ENCODE measurements at regions not wholly inside any gene's neighbourhood (a gene's known extent, or its start where the extent isn't known, plus 50 kb on each side); places are given as distances from the start of the nearest gene placed in this dataset.

GRCh38 chr3:72307438-72308115 is 522.6 kb upstream of the PROK2 start:
- Histone ChIP-seq H2AK5ac (ENCODE audit: low read length) (no peak overlapping the region), H3K4me1 (ENCODE audit: control insufficient read depth, low read depth, low read length) (peaks cover 5% of the 10 kb centered on the region), H2BK5ac (ENCODE audit: low read length) (no peak overlapping the region), H3K56ac (ENCODE audit: low read length) (no peak overlapping the region), H3K23ac (ENCODE audit: low read length) (no peak overlapping the region), H3K79me1 (ENCODE audit: low read length) (no peaks in the 10 kb centered on the region), H3K36me3 (ENCODE audit: control insufficient read depth, insufficient read depth, low read length) (no peaks in the 10 kb centered on the region), H3K9ac (ENCODE audit: low read length) (no peak overlapping the region), H3K18ac (ENCODE audit: low read length) (no peak overlapping the region), H3K27me3 (ENCODE audit: insufficient read depth, low read length, poor library complexity) (no peaks in the 10 kb centered on the region), H4K8ac (ENCODE audit: low read depth, low read length) (no peak overlapping the region), H3K27ac (ENCODE audit: low read depth, low read length) (no peak overlapping the region), H3K79me2 (ENCODE audit: control insufficient read depth, insufficient read depth, low read length) (no peaks in the 10 kb centered on the region), H2BK120ac (ENCODE audit: low read depth, low read length) (no peak overlapping the region), H3K4ac (ENCODE audit: low read depth, low read length) (no peak overlapping the region), H4K5ac (ENCODE audit: low read length) (no peak overlapping the region), H3K4me2 (ENCODE audit: low read length) (no peak overlapping the region), H3K4me3 (ENCODE audit: low read length) (no peak overlapping the region), H2BK15ac (replicated peaks; ENCODE audit: low read depth) (no peak overlapping the region)
- WGBS (ENCODE audit: extremely low coverage, insufficient coverage, low lambda C conversion rate) = no CpG with 5 or more reads among the region's 7 CpGs
- DNase-seq = no peak

- Histone ChIP-seq H3K23ac (ENCODE audit: low read length) (no peak overlapping the region), H3K79me2 (ENCODE audit: control insufficient read depth, insufficient read depth, low read length) (no peaks in the 10 kb centered on the region), H3K4ac (ENCODE audit: low read depth, low read length) (no peak overlapping the region), H2BK15ac (replicated peaks; ENCODE audit: low read depth) (no peak overlapping the region), H2AK5ac (ENCODE audit: low read length) (no peak overlapping the region), H3K4me3 (ENCODE audit: low read length) (no peak overlapping the region), H4K5ac (ENCODE audit: low read length) (no peak overlapping the region), H3K18ac (ENCODE audit: low read length) (no peak overlapping the region), H3K36me3 (ENCODE audit: control insufficient read depth, insufficient read depth, low read length) (no peaks in the 10 kb centered on the region), H2BK5ac (ENCODE audit: low read length) (no peak overlapping the region), H3K79me1 (ENCODE audit: low read length) (no peaks in the 10 kb centered on the region), H2BK120ac (ENCODE audit: low read depth, low read length) (no peak overlapping the region), H3K9ac (ENCODE audit: low read length) (no peak overlapping the region), H3K4me1 (ENCODE audit: control insufficient read depth, low read depth, low read length) (peaks cover 5% of the 10 kb centered on the region), H3K27me3 (ENCODE audit: insufficient read depth, low read length, poor library complexity) (no peaks in the 10 kb centered on the region), H3K56ac (ENCODE audit: low read length) (no peak overlapping the region), H3K4me2 (ENCODE audit: low read length) (no peak overlapping the region), H4K8ac (ENCODE audit: low read depth, low read length) (no peak overlapping the region), H3K27ac (ENCODE audit: low read depth, low read length) (no peak overlapping the region)
- peak; percentile 85 for DNase-seq
- WGBS (ENCODE audit: extremely low coverage, insufficient coverage, low lambda C conversion rate) = no CpG with 5 or more reads among the region's 9 CpGs
These were observed 521.9 kb upstream of the PROK2 start for GRCh38 chr3:72306800-72307341.

GRCh38 chr3:72303926-72304325 is 519.0 kb upstream of the PROK2 start:
- Histone ChIP-seq H2BK5ac (ENCODE audit: low read length) (peak overlapping the region; percentile 36), H2BK15ac (replicated peaks; ENCODE audit: low read depth) (no peak overlapping the region), H3K4me1 (ENCODE audit: control insufficient read depth, low read depth, low read length) (peaks cover 5% of the 10 kb centered on the region), H3K18ac (ENCODE audit: low read length) (no peak overlapping the region), H2AK5ac (ENCODE audit: low read length) (no peak overlapping the region), H3K79me1 (ENCODE audit: low read length) (no peaks in the 10 kb centered on the region), H3K23ac (ENCODE audit: low read length) (no peak overlapping the region), H3K4ac (ENCODE audit: low read depth, low read length) (no peak overlapping the region), H3K4me2 (ENCODE audit: low read length) (no peak overlapping the region), H3K36me3 (ENCODE audit: control insufficient read depth, insufficient read depth, low read length) (no peaks in the 10 kb centered on the region), H3K56ac (ENCODE audit: low read length) (peak overlapping the region; percentile 59), H4K5ac (ENCODE audit: low read length) (no peak overlapping the region), H3K4me3 (ENCODE audit: low read length) (no peak overlapping the region), H2BK120ac (ENCODE audit: low read depth, low read length) (no peak overlapping the region), H3K27me3 (ENCODE audit: insufficient read depth, low read length, poor library complexity) (no peaks in the 10 kb centered on the region), H3K9ac (ENCODE audit: low read length) (no peak overlapping the region), H3K79me2 (ENCODE audit: control insufficient read depth, insufficient read depth, low read length) (no peaks in the 10 kb centered on the region), H4K8ac (ENCODE audit: low read depth, low read length) (no peak overlapping the region), H3K27ac (ENCODE audit: low read depth, low read length) (no peak overlapping the region)
- DNase-seq = peak; percentile 92
- WGBS (ENCODE audit: extremely low coverage, insufficient coverage, low lambda C conversion rate) = no CpG with 5 or more reads among the region's 7 CpGs

GRCh38 chr3:72301779-72302178 is 516.8 kb upstream of the PROK2 start:
- H3K9ac ChIP-seq (ENCODE audit: low read length) = no peak overlapping the region

GRCh38 chr3:72300621-72301020 is 515.7 kb upstream of the PROK2 start:
- Histone ChIP-seq H2BK5ac (ENCODE audit: low read length) (no peak overlapping the region), H3K79me1 (ENCODE audit: low read length) (no peaks in the 10 kb centered on the region), H3K27me3 (ENCODE audit: insufficient read depth, low read length, poor library complexity) (no peaks in the 10 kb centered on the region), H3K56ac (ENCODE audit: low read length) (no peak overlapping the region), H3K36me3 (ENCODE audit: control insufficient read depth, insufficient read depth, low read length) (no peaks in the 10 kb centered on the region), H3K4me2 (ENCODE audit: low read length) (no peak overlapping the region), H2BK120ac (ENCODE audit: low read depth, low read length) (no peak overlapping the region), H3K4me3 (ENCODE audit: low read length) (no peak overlapping the region), H2BK15ac (replicated peaks; ENCODE audit: low read depth) (no peak overlapping the region), H3K4ac (ENCODE audit: low read depth, low read length) (no peak overlapping the region), H3K27ac (ENCODE audit: low read depth, low read length) (no peak overlapping the region), H3K9ac (ENCODE audit: low read length) (no peak overlapping the region), H3K23ac (ENCODE audit: low read length) (no peak overlapping the region), H3K79me2 (ENCODE audit: control insufficient read depth, insufficient read depth, low read length) (no peaks in the 10 kb centered on the region), H3K18ac (ENCODE audit: low read length) (no peak overlapping the region), H3K4me1 (ENCODE audit: control insufficient read depth, low read depth, low read length) (peaks cover 5% of the 10 kb centered on the region), H4K8ac (ENCODE audit: low read depth, low read length) (no peak overlapping the region), H2AK5ac (ENCODE audit: low read length) (no peak overlapping the region), H4K5ac (ENCODE audit: low read length) (no peak overlapping the region)
- no peak for DNase-seq
- WGBS (ENCODE audit: extremely low coverage, insufficient coverage, low lambda C conversion rate) = no CpG with 5 or more reads among the region's 2 CpGs

More at GRCh38 chr3:72301779-72302178, 516.8 kb upstream of the PROK2 start:
- no peak overlapping the region for H3K4ac ChIP-seq (ENCODE audit: low read depth, low read length)
- no peak overlapping the region for H3K18ac ChIP-seq (ENCODE audit: low read length)
- no peak overlapping the region for H3K23ac ChIP-seq (ENCODE audit: low read length)
- H4K8ac ChIP-seq (ENCODE audit: low read depth, low read length) = no peak overlapping the region
- no CpG with 5 or more reads among the region's 8 CpGs for WGBS (ENCODE audit: extremely low coverage, insufficient coverage, low lambda C conversion rate)
- H3K56ac ChIP-seq (ENCODE audit: low read length) = no peak overlapping the region
- H3K4me3 ChIP-seq (ENCODE audit: low read length) = no peak overlapping the region
- H3K4me1 ChIP-seq (ENCODE audit: control insufficient read depth, low read depth, low read length) = peaks cover 5% of the 10 kb centered on the region
- H2BK5ac ChIP-seq (ENCODE audit: low read length) = no peak overlapping the region
- no peak overlapping the region for H3K27ac ChIP-seq (ENCODE audit: low read depth, low read length)
- H3K79me2 ChIP-seq (ENCODE audit: control insufficient read depth, insufficient read depth, low read length) = no peaks in the 10 kb centered on the region
- H3K79me1 ChIP-seq (ENCODE audit: low read length) = no peaks in the 10 kb centered on the region
- no peak overlapping the region for H2AK5ac ChIP-seq (ENCODE audit: low read length)
- H2BK15ac ChIP-seq (replicated peaks; ENCODE audit: low read depth) = no peak overlapping the region
- H2BK120ac ChIP-seq (ENCODE audit: low read depth, low read length) = no peak overlapping the region
- no peaks in the 10 kb centered on the region for H3K36me3 ChIP-seq (ENCODE audit: control insufficient read depth, insufficient read depth, low read length)
- H3K4me2 ChIP-seq (ENCODE audit: low read length) = no peak overlapping the region
- H3K27me3 ChIP-seq (ENCODE audit: insufficient read depth, low read length, poor library complexity) = no peaks in the 10 kb centered on the region
- no peak overlapping the region for H4K5ac ChIP-seq (ENCODE audit: low read length)
- DNase-seq = no peak

- Histone ChIP-seq H3K4me2 (ENCODE audit: low read length) (no peak overlapping the region), H3K79me1 (ENCODE audit: low read length) (no peaks in the 10 kb centered on the region), H3K36me3 (ENCODE audit: control insufficient read depth, insufficient read depth, low read length) (no peaks in the 10 kb centered on the region), H3K27me3 (ENCODE audit: insufficient read depth, low read length, poor library complexity) (no peaks in the 10 kb centered on the region), H3K79me2 (ENCODE audit: control insufficient read depth, insufficient read depth, low read length) (no peaks in the 10 kb centered on the region), H3K4me1 (ENCODE audit: control insufficient read depth, low read depth, low read length) (peaks cover 5% of the 10 kb centered on the region), H2BK120ac (ENCODE audit: low read depth, low read length) (no peak overlapping the region), H2AK5ac (ENCODE audit: low read length) (no peak overlapping the region), H4K8ac (ENCODE audit: low read depth, low read length) (no peak overlapping the region), H3K18ac (ENCODE audit: low read length) (no peak overlapping the region), H2BK5ac (ENCODE audit: low read length) (no peak overlapping the region), H3K4me3 (ENCODE audit: low read length) (no peak overlapping the region), H2BK15ac (replicated peaks; ENCODE audit: low read depth) (no peak overlapping the region), H3K56ac (ENCODE audit: low read length) (no peak overlapping the region), H3K4ac (ENCODE audit: low read depth, low read length) (no peak overlapping the region), H3K23ac (ENCODE audit: low read length) (no peak overlapping the region), H3K27ac (ENCODE audit: low read depth, low read length) (no peak overlapping the region), H3K9ac (ENCODE audit: low read length) (no peak overlapping the region), H4K5ac (ENCODE audit: low read length) (no peak overlapping the region)
- WGBS (ENCODE audit: extremely low coverage, insufficient coverage, low lambda C conversion rate) = no CpG with 5 or more reads among the region's 4 CpGs
- DNase-seq = no peak
These were observed 514.9 kb upstream of the PROK2 start for GRCh38 chr3:72299823-72300222.

Data from mesendoderm (in vitro differentiated cells).